ENCODE measurements at regions not wholly inside any gene's neighbourhood (a gene's known extent, or its start where the extent isn't known, plus 50 kb on each side); places are given as distances from the start of the nearest gene placed in this dataset.

GRCh38 chr5:67319935-67320725, 123.5 kb upstream of the CD180 start:
- TF ChIP-seq CTCF (conservative IDR thresholded peaks at IDR 0.05), result no peak
- no peak for TF ChIP-seq EZH2 (IDR thresholded peaks at IDR 0.05; ENCODE audit: low read depth)
